ENCODE measurements at regions not wholly inside any gene's neighbourhood (a gene's known extent, or its start where the extent isn't known, plus 50 kb on each side); places are given as distances from the start of the nearest gene placed in this dataset.

DNA sequence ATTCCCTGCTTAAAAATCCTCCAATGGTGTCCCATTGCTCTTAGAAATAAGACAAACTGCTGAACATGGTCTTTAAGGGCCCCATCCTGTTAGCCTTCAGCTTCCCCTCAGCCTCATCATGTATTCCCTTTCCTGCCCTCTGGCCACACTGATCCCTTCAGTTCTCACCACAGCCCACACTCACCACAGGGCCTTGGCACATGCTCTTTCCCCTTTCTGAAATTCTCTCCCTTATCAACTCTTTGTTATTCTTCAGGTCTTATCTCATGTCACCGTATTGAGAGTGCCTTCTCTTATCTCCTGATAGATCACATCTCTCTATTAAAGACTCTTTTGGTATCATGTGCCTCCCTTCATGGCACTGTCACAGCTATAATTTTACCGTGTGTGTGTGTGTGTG, 167.8 kb upstream of the MPPED2 start:
- TF ChIP-seq, protein P1, sequence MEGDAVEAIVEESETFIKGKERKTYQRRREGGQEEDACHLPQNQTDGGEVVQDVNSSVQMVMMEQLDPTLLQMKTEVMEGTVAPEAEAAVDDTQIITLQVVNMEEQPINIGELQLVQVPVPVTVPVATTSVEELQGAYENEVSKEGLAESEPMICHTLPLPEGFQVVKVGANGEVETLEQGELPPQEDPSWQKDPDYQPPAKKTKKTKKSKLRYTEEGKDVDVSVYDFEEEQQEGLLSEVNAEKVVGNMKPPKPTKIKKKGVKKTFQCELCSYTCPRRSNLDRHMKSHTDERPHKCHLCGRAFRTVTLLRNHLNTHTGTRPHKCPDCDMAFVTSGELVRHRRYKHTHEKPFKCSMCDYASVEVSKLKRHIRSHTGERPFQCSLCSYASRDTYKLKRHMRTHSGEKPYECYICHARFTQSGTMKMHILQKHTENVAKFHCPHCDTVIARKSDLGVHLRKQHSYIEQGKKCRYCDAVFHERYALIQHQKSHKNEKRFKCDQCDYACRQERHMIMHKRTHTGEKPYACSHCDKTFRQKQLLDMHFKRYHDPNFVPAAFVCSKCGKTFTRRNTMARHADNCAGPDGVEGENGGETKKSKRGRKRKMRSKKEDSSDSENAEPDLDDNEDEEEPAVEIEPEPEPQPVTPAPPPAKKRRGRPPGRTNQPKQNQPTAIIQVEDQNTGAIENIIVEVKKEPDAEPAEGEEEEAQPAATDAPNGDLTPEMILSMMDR (conservative IDR thresholded peaks at IDR 0.05) = no peak
- TF ChIP-seq ZFX (IDR thresholded peaks at IDR 0.05) = no peak
